ACC112 (cell line): ENCODE measurements at regions not wholly inside any gene's neighbourhood (a gene's known extent, or its start where the extent isn't known, plus 50 kb on each side); places are given as distances from the start of the nearest gene placed in this dataset.

Experiments
- H2AFZ ChIP-seq: fragments of 200-600 bp; sonication (generic); one replicate; pipeline ENCODE4 v1.6.0; 2017; ENCODE audit warnings: antibody characterized with exemption, low read length; ENCODE audit not compliant: unreplicated experiment
- H3K27ac ChIP-seq: fragments of 200-600 bp; sonication (generic); 2 replicates; pipeline ENCODE4 v1.5.1; 2014; ENCODE audit warnings: low read depth, mild to moderate bottlenecking, antibody characterized with exemption, low read length, moderate library complexity
- H3K27me3 ChIP-seq: fragments of 200-600 bp; sonication (generic); 2 replicates; pipeline ENCODE4 v1.6.1; 2014; ENCODE audit warnings: mild to moderate bottlenecking, antibody characterized with exemption, low read length, moderate library complexity, mixed read lengths; ENCODE audit not compliant: insufficient read depth
- H3K36me3 ChIP-seq: fragments of 200-600 bp; sonication (generic); 2 replicates; pipeline ENCODE4 v1.6.1; 2016; ENCODE audit warnings: mild to moderate bottlenecking, antibody characterized with exemption, low read length, moderate library complexity, mixed read lengths; ENCODE audit not compliant: insufficient read depth
- H3K4me1 ChIP-seq: fragments of 200-600 bp; sonication (generic); one replicate; pipeline ENCODE4 v1.6.1; 2016; ENCODE audit warnings: low read length, mixed read lengths; ENCODE audit not compliant: insufficient read depth, unreplicated experiment, control insufficient read depth
- H3K4me3 ChIP-seq: fragments of 200-600 bp; sonication (generic); 2 replicates; pipeline ENCODE4 v1.5.1; 2014; ENCODE audit warnings: mild to moderate bottlenecking, low read depth, low read length
- H3K79me2 ChIP-seq: fragments of 200-600 bp; sonication (generic); one replicate; pipeline ENCODE4 v1.6.0; 2016; ENCODE audit warnings: low read length; ENCODE audit not compliant: control insufficient read depth, unreplicated experiment, insufficient read depth

GRCh38 chr18:53984021-53984420 is 240.4 kb downstream of the MBD2 start:
- Histone ChIP-seq H3K79me2 (no peaks in the 10 kb centered on the region), H3K4me3 (no peak overlapping the region), H3K27me3 (no peaks in the 10 kb centered on the region), H3K4me1 (peaks cover 14% of the 10 kb centered on the region), H3K36me3 (no peaks in the 10 kb centered on the region), H2AFZ (no peak overlapping the region), H3K27ac (no peak overlapping the region)

GRCh38 chr18:53971331-53971730 is 253.1 kb downstream of the MBD2 start:
- no peak overlapping the region for H3K4me3 ChIP-seq
- no peak overlapping the region for H3K27ac ChIP-seq
- no peaks in the 10 kb centered on the region for H3K27me3 ChIP-seq
- no peak overlapping the region for H2AFZ ChIP-seq
- no peaks in the 10 kb centered on the region for H3K79me2 ChIP-seq
- no peaks in the 10 kb centered on the region for H3K36me3 ChIP-seq
- H3K4me1 ChIP-seq, result no peaks in the 10 kb centered on the region

GRCh38 chr18:53952700-53953099 is 271.8 kb downstream of the MBD2 start:
- no peak overlapping the region for H3K27ac ChIP-seq
- no peak overlapping the region for H3K4me3 ChIP-seq
- H3K4me1 ChIP-seq, result no peaks in the 10 kb centered on the region
- H2AFZ ChIP-seq, result no peak overlapping the region
- H3K27me3 ChIP-seq, result no peaks in the 10 kb centered on the region; the same call in 1 of the 2 replicates
- no peaks in the 10 kb centered on the region for H3K79me2 ChIP-seq
- no peaks in the 10 kb centered on the region for H3K36me3 ChIP-seq

GRCh38 chr18:53950545-53950944 is 273.9 kb downstream of the MBD2 start:
- Histone ChIP-seq H2AFZ (no peak overlapping the region), H3K4me1 (no peaks in the 10 kb centered on the region), H3K36me3 (no peaks in the 10 kb centered on the region), H3K79me2 (no peaks in the 10 kb centered on the region), H3K27me3 (no peaks in the 10 kb centered on the region; the same call in 1 of the 2 replicates), H3K4me3 (no peak overlapping the region), H3K27ac (no peak overlapping the region)

- no peak overlapping the region for H3K27ac ChIP-seq
- no peaks in the 10 kb centered on the region for H3K4me1 ChIP-seq
- no peaks in the 10 kb centered on the region for H3K36me3 ChIP-seq
- H3K79me2 ChIP-seq, result no peaks in the 10 kb centered on the region
- H3K27me3 ChIP-seq, result no peaks in the 10 kb centered on the region; the same call in 1 of the 2 replicates
- H3K4me3 ChIP-seq, result no peak overlapping the region
- no peak overlapping the region for H2AFZ ChIP-seq
Observed at GRCh38 chr18:53948991-53949390, 275.5 kb downstream of the MBD2 start.

GRCh38 chr18:53947092-53947640 is 277.3 kb downstream of the MBD2 start:
- H3K4me3 ChIP-seq, result no peak overlapping the region
- no peak overlapping the region for H2AFZ ChIP-seq
- no peaks in the 10 kb centered on the region for H3K79me2 ChIP-seq
- no peak overlapping the region for H3K27ac ChIP-seq
- H3K4me1 ChIP-seq, result no peaks in the 10 kb centered on the region
- no peaks in the 10 kb centered on the region for H3K27me3 ChIP-seq
- H3K36me3 ChIP-seq, result no peaks in the 10 kb centered on the region

- Histone ChIP-seq H3K36me3 (no peaks in the 10 kb centered on the region), H3K79me2 (no peaks in the 10 kb centered on the region), H3K27ac (no peak overlapping the region), H3K27me3 (no peaks in the 10 kb centered on the region), H2AFZ (no peak overlapping the region), H3K4me1 (no peaks in the 10 kb centered on the region), H3K4me3 (no peak overlapping the region)
Observed at GRCh38 chr18:53946594-53946993, 277.9 kb downstream of the MBD2 start.

- Histone ChIP-seq H3K4me1 (no peaks in the 10 kb centered on the region), H3K27ac (no peak overlapping the region), H3K79me2 (no peaks in the 10 kb centered on the region), H3K27me3 (no peaks in the 10 kb centered on the region), H3K36me3 (no peaks in the 10 kb centered on the region), H3K4me3 (no peak overlapping the region), H2AFZ (no peak overlapping the region)
Observed at GRCh38 chr18:53944721-53945120, 279.7 kb downstream of the MBD2 start.

- Histone ChIP-seq H3K4me1 (no peaks in the 10 kb centered on the region), H2AFZ (no peak overlapping the region), H3K27ac (no peak overlapping the region), H3K27me3 (peaks cover 4% of the 10 kb centered on the region; the same call in 1 of the 2 replicates), H3K79me2 (no peaks in the 10 kb centered on the region), H3K4me3 (no peak overlapping the region), H3K36me3 (no peaks in the 10 kb centered on the region)
Observed at GRCh38 chr18:53943326-53943860, 281.1 kb downstream of the MBD2 start.

GRCh38 chr18:53941601-53942338 is 282.7 kb downstream of the MBD2 start:
- H3K4me3 ChIP-seq, result no peak overlapping the region
- H3K79me2 ChIP-seq, result no peaks in the 10 kb centered on the region
- peaks cover 4% of the 10 kb centered on the region; the same call in 1 of the 2 replicates for H3K27me3 ChIP-seq
- no peak overlapping the region for H3K27ac ChIP-seq
- no peaks in the 10 kb centered on the region for H3K36me3 ChIP-seq
- no peaks in the 10 kb centered on the region for H3K4me1 ChIP-seq
- no peak overlapping the region for H2AFZ ChIP-seq

GRCh38 chr18:53937037-53937436 is 287.4 kb downstream of the MBD2 start:
- no peaks in the 10 kb centered on the region for H3K36me3 ChIP-seq
- no peaks in the 10 kb centered on the region for H3K4me1 ChIP-seq
- no peak overlapping the region for H3K4me3 ChIP-seq
- peaks cover 4% of the 10 kb centered on the region; the same call in 1 of the 2 replicates for H3K27me3 ChIP-seq
- H3K79me2 ChIP-seq, result no peaks in the 10 kb centered on the region
- H3K27ac ChIP-seq, result no peak overlapping the region
- no peak overlapping the region for H2AFZ ChIP-seq
